NCI-H446 (cell line): ENCODE measurements at regions not wholly inside any gene's neighbourhood (a gene's known extent, or its start where the extent isn't known, plus 50 kb on each side); places are given as distances from the start of the nearest gene placed in this dataset.

Experiments used
- DNase-seq, 2 experiments: peaks; one replicate each; lab custom pipeline; 2025; lab: John Stamatoyannopoulos, UW

- no peak for DNase-seq
Observed at GRCh38 chr11:82676483-82677094, 57.1 kb downstream of the FAM181B start.

- DNase-seq, result no peak
Observed at GRCh38 chr11:82675838-82676237, 57.8 kb downstream of the FAM181B start.

GRCh38 chr11:82673631-82674030, 60.0 kb downstream of the FAM181B start:
- no peak for DNase-seq

GRCh38 chr11:82671451-82671850, 62.2 kb downstream of the FAM181B start:
- DNase-seq, result no peak

GRCh38 chr11:82663535-82663934, 70.1 kb downstream of the FAM181B start:
- no peak for DNase-seq

- no peak for DNase-seq
Observed at GRCh38 chr11:82653752-82654151, 79.9 kb downstream of the FAM181B start.

- DNase-seq, result no peak
Observed at GRCh38 chr11:82639251-82639650, 94.4 kb downstream of the FAM181B start.

- DNase-seq, result no peak
Observed at GRCh38 chr11:82636615-82637014, 97.0 kb downstream of the FAM181B start.

- DNase-seq, result no peak
Observed at GRCh38 chr11:82634091-82634490, 99.6 kb downstream of the FAM181B start.

- no peak for DNase-seq
Observed at GRCh38 chr11:82631722-82632630, 101.7 kb downstream of the FAM181B start.

GRCh38 chr11:82610671-82611070, 123.0 kb downstream of the FAM181B start:
- DNase-seq, result no peak

- peak in 1 of 2 experiments; percentile 43 for DNase-seq
Observed at GRCh38 chr11:82606738-82607137, 126.9 kb downstream of the FAM181B start.

- DNase-seq, result no peak
Observed at GRCh38 chr11:82601711-82602110, 132.0 kb downstream of the FAM181B start.

- DNase-seq, result no peak
Observed at GRCh38 chr11:82599836-82600235, 133.8 kb downstream of the FAM181B start.

- no peak for DNase-seq
Observed at GRCh38 chr11:82586581-82586980, 147.1 kb downstream of the FAM181B start.

- DNase-seq, result peak; percentile 83 to 92
Observed at GRCh38 chr11:82577246-82577645, 156.4 kb downstream of the FAM181B start.

GRCh38 chr11:82560836-82561235, 172.8 kb downstream of the FAM181B start:
- no peak for DNase-seq

- no peak for DNase-seq
Observed at GRCh38 chr11:82559609-82560008, 174.1 kb downstream of the FAM181B start.

GRCh38 chr11:82557274-82557673, 176.4 kb downstream of the FAM181B start:
- no peak for DNase-seq

- DNase-seq, result no peak
Observed at GRCh38 chr11:82556210-82556609, 177.5 kb downstream of the FAM181B start.

- DNase-seq, result peak; percentile 70 to 83
Observed at GRCh38 chr11:82546661-82547557, 186.8 kb downstream of the FAM181B start.

- DNase-seq, result no peak
Observed at GRCh38 chr11:82539669-82540068, 194.0 kb downstream of the FAM181B start.
